ENCODE measurements at regions not wholly inside any gene's neighbourhood (a gene's known extent, or its start where the extent isn't known, plus 50 kb on each side); places are given as distances from the start of the nearest gene placed in this dataset.
"Not testable (repeated sequence)": the region's sequence is repeated elsewhere in the genome, so short reads cannot be mapped to it uniquely, and the experiment has no call there.

DNA sequence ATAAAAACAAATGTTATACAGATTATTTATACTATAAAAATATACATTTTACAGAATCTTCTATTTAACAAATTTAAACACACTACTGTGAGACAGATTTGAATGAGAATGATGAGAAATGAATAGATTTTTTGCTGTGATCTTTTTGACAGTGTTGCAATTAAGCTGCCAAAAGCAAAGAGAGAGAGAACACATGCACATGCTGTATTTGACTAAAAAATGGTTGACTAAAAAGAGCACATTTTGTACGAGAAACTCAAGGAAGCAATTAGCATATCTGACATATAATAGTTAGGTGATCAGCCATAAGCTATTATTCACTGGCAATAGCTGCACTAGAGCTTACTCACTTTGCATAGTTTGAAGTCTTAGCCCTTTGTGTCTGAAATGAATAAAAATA lies 115.8 kb downstream of the SYT10 start:
- DNase-seq: no peak

DNA sequence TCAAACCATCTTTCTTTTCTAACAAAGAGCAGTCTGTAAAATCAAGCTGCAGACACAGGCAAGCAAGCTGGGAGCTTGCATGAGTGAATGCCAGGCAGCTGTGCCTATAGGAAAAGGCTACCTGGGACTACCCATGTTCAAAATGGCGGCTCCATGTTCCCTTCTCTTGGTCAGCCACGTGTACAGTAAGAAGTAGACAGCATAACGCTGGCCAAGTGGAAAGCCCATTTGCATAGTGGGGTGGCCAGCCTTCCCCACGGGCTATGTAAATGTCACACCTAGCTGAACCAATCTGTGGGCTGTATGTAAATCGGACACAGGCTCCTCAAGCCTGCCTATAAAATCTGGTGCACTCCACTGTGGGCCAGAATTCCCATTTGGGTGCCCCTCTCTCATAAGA lies 117.1 kb downstream of the SYT10 start:
- DNase-seq: no peak

DNA sequence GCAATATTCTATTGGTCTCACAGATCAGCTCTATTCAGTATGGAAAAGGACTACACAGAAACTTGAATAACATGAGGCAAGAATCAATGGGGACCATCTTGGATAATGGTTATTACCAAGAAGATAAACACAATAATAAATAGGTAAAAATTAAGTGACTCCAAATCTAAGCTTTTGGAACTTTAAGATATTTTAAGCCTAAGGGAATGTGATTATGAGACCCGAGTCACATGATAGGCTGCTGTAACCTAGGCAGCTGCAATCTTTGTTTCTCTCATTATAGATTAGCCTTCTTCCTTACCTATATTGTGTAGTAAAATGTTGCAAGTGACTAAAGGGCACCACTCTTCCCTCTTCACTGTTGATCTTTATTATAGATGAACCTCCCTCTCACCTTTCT lies 121.9 kb downstream of the SYT10 start:
- no peak for DNase-seq

GRCh38 chr12:33314223-33314622 lies 125.4 kb downstream of the SYT10 start:
- no peak for DNase-seq

DNA sequence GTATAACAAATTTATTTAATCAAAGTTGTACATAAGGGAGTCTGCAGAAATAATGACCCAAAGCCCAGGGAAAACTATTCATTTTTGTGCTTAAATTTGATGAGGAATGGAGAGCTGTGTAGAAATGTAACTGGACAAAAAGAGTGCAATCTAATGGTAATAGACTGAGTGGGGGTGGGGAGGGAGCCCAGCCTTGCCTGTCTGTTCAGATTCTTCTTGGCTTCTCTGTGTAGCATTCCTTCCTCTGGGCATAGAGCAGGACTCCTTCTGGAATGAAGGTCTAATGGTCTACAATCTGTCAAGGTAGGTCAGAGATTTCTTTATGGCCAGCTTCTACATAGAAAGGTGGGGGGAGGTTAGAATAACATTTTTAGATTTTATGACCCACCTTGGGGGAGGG lies 126.1 kb downstream of the SYT10 start:
- DNase-seq: no peak

DNA sequence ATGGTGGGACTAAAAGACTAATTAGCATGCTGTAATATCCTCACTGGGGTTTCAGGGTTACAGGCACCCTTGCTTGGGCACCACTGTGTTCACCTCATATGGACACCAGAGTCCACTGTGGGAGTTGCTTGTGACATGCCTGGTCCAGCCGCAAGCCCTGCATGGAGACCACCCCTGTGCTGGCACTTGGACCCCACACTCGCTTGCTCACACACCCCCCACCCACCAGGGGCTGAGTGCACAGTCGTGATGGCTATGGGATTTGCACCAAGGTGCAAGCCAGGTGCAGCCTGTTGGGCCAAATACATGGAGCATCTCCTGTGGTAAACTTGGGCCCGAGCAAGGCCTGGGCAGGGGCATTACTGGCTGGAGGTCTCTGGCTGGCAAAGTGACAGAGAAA lies 129.1 kb downstream of the SYT10 start:
- DNase-seq: no peak

GRCh38 chr12:33304176-33304575 lies 135.4 kb downstream of the SYT10 start:
- DNase-seq: no peak

DNA sequence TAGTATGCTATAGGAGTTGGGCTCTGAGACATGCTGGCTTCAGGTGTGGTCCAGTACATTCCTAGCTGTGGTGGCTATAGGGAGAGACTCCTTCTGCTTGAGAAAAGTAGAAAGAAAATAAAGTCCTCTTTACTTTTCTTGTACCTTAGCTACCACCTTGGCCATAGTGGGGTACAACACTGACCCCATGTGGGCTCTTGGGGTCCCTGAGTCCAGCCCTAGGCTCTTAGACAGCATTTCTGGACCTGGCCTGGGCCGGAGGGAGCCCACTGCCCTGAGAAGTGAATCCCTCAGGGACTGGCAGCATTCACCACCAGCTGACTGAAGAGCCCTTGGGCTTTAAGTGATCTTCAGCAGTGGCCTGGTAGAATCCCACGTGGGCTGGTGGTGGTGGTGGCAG lies 143.1 kb downstream of the SYT10 start:
- DNase-seq: no peak

DNA sequence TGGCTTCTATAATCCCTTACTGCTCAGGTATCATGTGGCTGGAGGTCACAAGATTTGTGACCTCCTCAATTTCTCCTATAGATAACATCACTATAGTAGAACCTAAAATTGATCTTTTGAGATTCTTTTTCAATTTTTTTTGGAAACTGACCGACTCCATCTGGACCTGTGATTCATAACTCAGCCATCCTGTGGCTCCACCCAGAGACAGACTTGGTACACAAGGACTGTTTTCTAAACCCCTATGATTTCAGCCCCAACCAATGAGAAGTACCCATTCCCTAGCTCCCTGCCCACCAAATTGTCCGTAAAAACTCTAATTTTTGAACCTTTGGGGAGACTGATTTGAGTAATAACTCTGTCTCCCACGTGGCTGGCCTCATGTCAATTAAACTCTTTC lies 148.9 kb downstream of the SYT10 start:
- DNase-seq: no peak

- DNase-seq: no peak
Observed at GRCh38 chr12:33283054-33283453, 156.6 kb downstream of the SYT10 start.

DNA sequence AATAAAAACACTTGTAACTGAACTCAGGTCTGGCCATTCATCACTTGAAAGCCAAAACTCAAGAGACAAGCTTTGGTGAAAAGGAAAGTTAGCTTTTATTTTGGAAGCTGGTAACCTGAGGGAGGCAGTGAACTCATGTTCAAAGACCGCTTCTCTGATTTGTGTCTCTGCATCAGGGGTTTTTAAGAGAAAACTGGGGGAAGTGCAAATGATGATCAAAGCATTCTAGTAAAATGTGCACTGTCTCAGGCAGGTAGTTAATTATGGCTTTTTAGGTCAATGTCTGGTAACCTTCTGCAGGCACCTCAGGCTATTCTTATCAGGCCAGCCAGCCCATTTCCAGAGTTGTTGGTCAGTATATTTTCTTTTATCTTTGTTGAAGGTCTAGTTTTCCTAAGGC lies 162.2 kb downstream of the SYT10 start:
- no peak for DNase-seq

DNA sequence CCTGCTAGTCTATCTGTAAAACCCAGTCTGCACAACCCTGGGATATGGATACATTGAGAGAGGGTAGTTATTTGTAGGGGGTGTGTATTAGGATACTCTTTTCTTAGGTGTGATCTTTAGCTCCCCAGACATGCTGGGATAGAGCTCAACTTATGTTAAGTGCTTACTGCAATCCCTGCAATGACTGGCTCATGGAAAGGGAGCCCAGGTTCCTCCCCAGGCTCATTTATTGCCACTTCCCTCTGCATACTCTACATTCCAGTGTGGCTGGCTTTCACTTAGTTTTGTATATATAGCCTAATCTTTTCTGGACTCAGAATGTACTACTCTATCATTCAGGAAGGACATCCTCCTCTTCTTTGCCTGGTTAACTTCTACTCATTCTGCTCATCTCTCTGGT lies 172.0 kb downstream of the SYT10 start:
- DNase-seq: no peak

- no peak for DNase-seq
Observed at GRCh38 chr12:33265900-33266299, 173.7 kb downstream of the SYT10 start.

- DNase-seq: no peak
Observed at GRCh38 chr12:33265033-33265731, 174.4 kb downstream of the SYT10 start.

GRCh38 chr12:33253178-33253577 lies 186.4 kb downstream of the SYT10 start:
- no peak for DNase-seq

GRCh38 chr12:33251548-33251947 lies 188.1 kb downstream of the SYT10 start:
- no peak for DNase-seq

- DNase-seq: no peak
Observed at GRCh38 chr12:33248364-33248763, 191.3 kb downstream of the SYT10 start.

- DNase-seq: no peak
Observed at GRCh38 chr12:33247625-33248024, 192.0 kb downstream of the SYT10 start.

DNA sequence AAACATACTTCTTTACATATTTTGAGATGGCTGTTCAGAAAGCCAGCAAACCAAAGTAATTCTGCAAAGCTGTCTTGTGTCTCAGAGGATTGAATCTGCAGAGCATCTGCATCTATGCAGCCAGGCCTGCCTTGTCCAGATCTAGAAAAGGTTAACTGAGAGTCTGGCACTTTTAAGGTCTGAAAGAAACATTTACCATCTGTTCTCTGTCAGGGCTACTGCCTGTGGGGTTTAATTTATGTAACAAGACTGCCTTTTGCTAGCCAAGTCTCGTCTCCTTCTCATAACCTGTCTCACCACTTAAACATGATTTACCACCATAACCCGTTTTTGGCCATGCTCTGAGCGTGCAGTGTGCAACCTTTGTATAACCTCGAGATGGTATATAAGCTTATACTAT lies 194.2 kb downstream of the SYT10 start:
- DNase-seq: no peak

- no peak for DNase-seq
Observed at GRCh38 chr12:33226671-33227070, 212.9 kb downstream of the SYT10 start.

- DNase-seq: no peak
Observed at GRCh38 chr12:33223956-33224355, 215.7 kb downstream of the SYT10 start.

GRCh38 chr12:33222357-33222756 lies 217.3 kb downstream of the SYT10 start:
- DNase-seq: no peak

DNA sequence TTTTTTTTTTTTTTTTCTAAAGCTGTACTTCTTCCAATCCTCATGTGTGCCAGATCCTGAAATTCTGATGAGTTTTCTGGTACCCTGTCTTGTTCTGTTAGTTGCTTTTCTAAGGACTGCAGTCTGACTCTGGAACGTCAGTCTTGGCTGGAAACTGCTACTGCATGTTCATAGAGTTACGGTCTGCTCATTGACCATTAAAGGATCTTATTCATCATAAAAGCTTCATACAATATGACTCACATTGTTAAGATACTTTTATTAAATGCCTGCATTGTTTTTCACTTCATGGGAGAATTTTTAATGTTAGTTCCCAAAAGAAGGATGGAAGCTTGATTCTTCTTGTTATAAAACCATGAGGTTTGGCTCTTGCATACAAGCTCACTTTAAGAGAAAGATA lies 233.6 kb downstream of the SYT10 start:
- no peak for DNase-seq

GRCh38 chr12:33194389-33194788 lies 245.2 kb downstream of the SYT10 start:
- not testable (repeated sequence) for DNase-seq

- no peak for DNase-seq
Observed at GRCh38 chr12:33192226-33192625, 247.4 kb downstream of the SYT10 start.

DNA sequence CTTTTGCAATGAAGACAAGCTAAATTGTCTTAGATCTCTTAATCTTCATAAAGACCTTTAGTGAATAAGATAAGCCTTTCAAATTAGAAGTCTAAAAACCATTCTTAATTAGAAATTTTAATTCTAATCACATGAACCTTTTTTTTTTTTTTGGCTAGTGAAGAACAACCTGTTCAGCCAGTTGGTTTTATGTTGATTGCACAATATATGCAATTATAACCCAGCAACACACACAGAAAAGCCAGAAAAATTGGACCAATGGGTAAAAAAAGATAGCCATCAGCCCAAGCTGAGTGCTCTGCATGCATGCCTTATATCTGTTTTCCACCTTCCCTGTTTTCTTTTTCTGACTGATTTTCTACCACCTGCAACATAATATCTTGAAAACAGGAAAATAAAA lies 252.2 kb downstream of the SYT10 start:
- no peak for DNase-seq

Data from NCI-H2081 (cell line).